Activated CD4-positive, alpha-beta T cell treated with anti-CD3 and anti-CD28 coated beads, Interleukin-10, Interleukin-2, amounts not matched to agents 100 ng/mL and 50 ng/mL, durations not matched to agents 16 hours and 8 hours (primary cell): ENCODE measurements at regions not wholly inside any gene's neighbourhood (a gene's known extent, or its start where the extent isn't known, plus 50 kb on each side); places are given as distances from the start of the nearest gene placed in this dataset.
"Not testable (repeated sequence)": the region's sequence is repeated elsewhere in the genome, so short reads cannot be mapped to it uniquely, and the experiment has no call there.

ENCODE experiments used
- DNase-seq: peaks from one replicate; pipeline ENCODE4 v3.0.0-alpha.2; 2020

- DNase-seq, result no peak
Observed at GRCh38 chr7:41578700-41579099, 124.2 kb downstream of the INHBA start.

- DNase-seq, result no peak
Observed at GRCh38 chr7:41576166-41576565, 126.7 kb downstream of the INHBA start.

- DNase-seq, result no peak
Observed at GRCh38 chr7:41574377-41574776, 128.5 kb downstream of the INHBA start.

GRCh38 chr7:41573862-41574261 lies 129.0 kb downstream of the INHBA start:
- no peak for DNase-seq

- DNase-seq, result no peak
Observed at GRCh38 chr7:41573443-41573842, 129.4 kb downstream of the INHBA start.

- DNase-seq, result no peak
Observed at GRCh38 chr7:41573015-41573414, 129.9 kb downstream of the INHBA start.

- DNase-seq, result no peak
Observed at GRCh38 chr7:41571573-41571972, 131.3 kb downstream of the INHBA start.

- no peak for DNase-seq
Observed at GRCh38 chr7:41570766-41571165, 132.1 kb downstream of the INHBA start.

GRCh38 chr7:41568135-41568534 lies 134.8 kb downstream of the INHBA start:
- no peak for DNase-seq

GRCh38 chr7:41567731-41568114 lies 135.2 kb downstream of the INHBA start:
- DNase-seq, result no peak

GRCh38 chr7:41567031-41567730 lies 135.7 kb downstream of the INHBA start:
- no peak for DNase-seq

- DNase-seq, result no peak
Observed at GRCh38 chr7:41566581-41566980, 136.3 kb downstream of the INHBA start.

- DNase-seq, result no peak
Observed at GRCh38 chr7:41565655-41566054, 137.2 kb downstream of the INHBA start.

GRCh38 chr7:41559426-41559825 lies 143.5 kb downstream of the INHBA start:
- DNase-seq, result no peak

- DNase-seq, result no peak
Observed at GRCh38 chr7:41554481-41554880, 148.4 kb downstream of the INHBA start.

- DNase-seq, result not testable (repeated sequence)
Observed at GRCh38 chr7:41550046-41550445, 152.8 kb downstream of the INHBA start.

GRCh38 chr7:41544241-41544640 lies 158.6 kb downstream of the INHBA start:
- DNase-seq, result no peak

- no peak for DNase-seq
Observed at GRCh38 chr7:41540601-41541000, 162.3 kb downstream of the INHBA start.

- DNase-seq, result no peak
Observed at GRCh38 chr7:41538810-41539724, 163.8 kb downstream of the INHBA start.

GRCh38 chr7:41536873-41537665 lies 165.8 kb downstream of the INHBA start:
- DNase-seq, result no peak

GRCh38 chr7:41536122-41536872 lies 166.6 kb downstream of the INHBA start:
- DNase-seq, result no peak

GRCh38 chr7:41529831-41530230 lies 173.1 kb downstream of the INHBA start:
- DNase-seq, result no peak

GRCh38 chr7:41524876-41525275 lies 178.0 kb downstream of the INHBA start:
- no peak for DNase-seq
